B cell (primary cell): ENCODE measurements at regions not wholly inside any gene's neighbourhood (a gene's known extent, or its start where the extent isn't known, plus 50 kb on each side); places are given as distances from the start of the nearest gene placed in this dataset.

Source experiments
- ATAC-seq: fragments of 200-7000 bp; cut with Tn5 transposase; one replicate; pipeline ENCODE4 v1.10.0; 2021; ENCODE audit warnings: low read depth, mild to moderate bottlenecking, moderate number of reproducible peaks, moderate library complexity
- CTCF ChIA-PET: fragments of 350-600 bp; sonication (Branson Sonifier 250); formaldehyde crosslinking; loops from one replicate; lab custom pipeline; 2021; ENCODE audit warnings: antibody characterized with exemption, inconsistent platforms; lab: Charles Lee
- POLR2A ChIA-PET: fragments of 350-600 bp; sonication (Branson Sonifier 250); formaldehyde crosslinking; loops from one replicate; lab custom pipeline; 2021; ENCODE audit warnings: antibody characterized with exemption; lab: Charles Lee
- DNase-seq: peaks from one replicate; pipeline ENCODE4 v3.0.0; 2013
- H2AFZ ChIP-seq: 2 replicates; pipeline ENCODE4 v1.6.1; 2012; ENCODE audit warnings: mild to moderate bottlenecking, low read depth, low read length; ENCODE audit not compliant: insufficient read depth, poor library complexity, severe bottlenecking
- H3K27ac ChIP-seq, 2 donors: 1 replicate in 1 of 2; 2 replicates in 1 of 2; pipeline ENCODE4 v1.5.1; 2012 to 2013; ENCODE audit warnings: low read length in 2 of 2, mild to moderate bottlenecking in 2 of 2, moderate library complexity in 1 of 2
- H3K27me3 ChIP-seq, 4 experiments: fragments of 200-600 bp in 1 of 4; sonication (generic) in 1 of 4; replicated peaks in 1 of 4; 1 replicate in 2 of 4; 2 replicates in 2 of 4; pipeline versions ENCODE4 v1.6.1 to v1.7.0; 2013 to 2016; ENCODE audit warnings: low read length in 3 of 4, mild to moderate bottlenecking in 2 of 4, mixed read lengths in 1 of 4, moderate library complexity in 1 of 4; ENCODE audit not compliant: insufficient read depth in 4 of 4, control insufficient read depth in 3 of 4; ENCODE audit errors: control extremely low read depth in 1 of 4
- H3K36me3 ChIP-seq, 2 experiments: replicated peaks in 1 of 2; 1 replicate in 1 of 2; 2 replicates in 1 of 2; pipeline versions ENCODE4 v1.6.1 to v1.7.1; 2013; ENCODE audit warnings: low read length in 1 of 2; ENCODE audit not compliant: insufficient read depth in 2 of 2, control insufficient read depth in 1 of 2; ENCODE audit errors: control extremely low read depth in 1 of 2, extremely low read depth in 1 of 2
- H3K4me1 ChIP-seq, 2 donors: fragments of 200-600 bp in 1 of 2; sonication (generic) in 1 of 2; 1 replicate in 1 of 2; 2 replicates in 1 of 2; pipeline versions ENCODE4 v1.5.1 to v1.6.1; 2013 to 2017; ENCODE audit warnings: low read length in 2 of 2; ENCODE audit not compliant: control insufficient read depth in 2 of 2, insufficient read depth in 2 of 2
- H3K4me2 ChIP-seq: replicated peaks from 2 replicates; pipeline ENCODE3; 2012; ENCODE audit warnings: mild to moderate bottlenecking, low read depth, low read length; ENCODE audit not compliant: poor library complexity, severe bottlenecking
- H3K4me3 ChIP-seq, 5 experiments: fragments of 200-600 bp in 1 of 5; sonication (generic) in 1 of 5; 1 replicate in 3 of 5; 2 replicates in 2 of 5; pipeline versions ENCODE4 v1.5.1 to v1.7.0; 2011 to 2016; ENCODE audit warnings: low read length in 4 of 5, mild to moderate bottlenecking in 4 of 5, low read depth in 2 of 5, control low read depth in 1 of 5, moderate library complexity in 1 of 5; ENCODE audit not compliant: insufficient read depth in 1 of 5; ENCODE audit errors: control extremely low read depth in 1 of 5, extremely low read depth in 1 of 5
- H3K79me2 ChIP-seq: fragments of 200-600 bp; sonication (generic); one replicate; pipeline ENCODE4 v1.6.0; 2016; ENCODE audit warnings: low read length; ENCODE audit not compliant: control insufficient read depth, insufficient read depth
- H3K9ac ChIP-seq: fragments of 200-600 bp; sonication (generic); 2 replicates; pipeline ENCODE4 v1.6.1; 2017; ENCODE audit warnings: mild to moderate bottlenecking, low read length, moderate library complexity
- H3K9me3 ChIP-seq, 3 donors: one replicate each; pipeline versions ENCODE4 v1.6.1 to v1.7.1; 2013; ENCODE audit warnings: low read length in 2 of 3; ENCODE audit not compliant: control insufficient read depth in 2 of 3, insufficient read depth in 1 of 3; ENCODE audit errors: control extremely low read depth in 1 of 3
- H4K20me1 ChIP-seq: 2 replicates; pipeline ENCODE4 v1.6.0; 2012; ENCODE audit warnings: mild to moderate bottlenecking, low read length; ENCODE audit not compliant: insufficient read depth, control insufficient read depth, poor library complexity, severe bottlenecking
- H3K27ac Mint-ChIP-seq: one replicate; pipeline ENCODE4 v1.8.0; 2021; ENCODE audit warnings: mixed read lengths
- H3K27me3 Mint-ChIP-seq: one replicate; pipeline ENCODE4 v1.8.0; 2021; ENCODE audit warnings: mixed read lengths
- H3K4me1 Mint-ChIP-seq: one replicate; pipeline ENCODE4 v1.8.0; 2021; ENCODE audit warnings: mixed read lengths
- H3K4me3 Mint-ChIP-seq: one replicate; pipeline ENCODE4 v1.8.0; 2021; ENCODE audit warnings: mixed read lengths
- H3K9me3 Mint-ChIP-seq: one replicate; pipeline ENCODE4 v1.8.0; 2022; ENCODE audit warnings: mixed read lengths; ENCODE audit not compliant: insufficient read depth
- CTCF ChIP-seq: fragments of 200-600 bp; IDR thresholded peaks from one replicate; pipeline ENCODE4 v1.8.0; 2022; ENCODE audit warnings: antibody characterized with exemption, mild to moderate bottlenecking
- EZH2 ChIP-seq: IDR thresholded peaks from 2 replicates; pipeline ENCODE4 v1.6.1; 2012; ENCODE audit warnings: borderline replicate concordance, low read depth, mild to moderate bottlenecking, moderate library complexity, low read length; ENCODE audit not compliant: insufficient read depth, poor library complexity, severe bottlenecking
- whole genome bisulfite sequencing: methylation state at CpG from one replicate; pipeline ENCODE4 v1.1.5; 2013; ENCODE audit warnings: missing lambda C conversion rate; ENCODE audit not compliant: insufficient coverage; 5-methylcytosine and 5-hydroxymethylcytosine counted together
- intact Hi-C: fragments of 100-400 bp; cut with micrococcal nuclease; formaldehyde crosslinking; loops from one replicate; pipeline ENCODE4 v1.10.0; 2022

DNA sequence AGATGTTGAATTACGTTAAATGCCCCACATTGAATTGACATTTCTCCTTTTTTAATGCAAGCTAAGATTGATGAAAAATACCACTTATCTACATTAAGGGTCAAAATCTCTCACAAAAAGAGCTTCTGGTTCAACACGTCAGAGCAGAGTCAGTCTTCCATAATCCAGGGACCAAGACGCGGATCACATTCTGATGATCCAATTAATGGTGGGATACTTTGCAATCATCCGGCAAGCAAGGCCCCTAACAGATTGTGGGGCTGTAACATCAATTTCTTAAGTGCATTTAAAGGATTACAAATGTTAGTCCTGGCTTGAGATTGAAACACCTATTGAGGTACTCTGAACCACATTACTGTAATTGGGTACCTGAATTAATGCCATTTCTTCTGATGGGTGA, 120.2 kb upstream of the ESRRG start:
- DNase-seq = no peak
- Mint-ChIP-seq H3K4me3 (no peak overlapping the region), H3K4me1 (no peaks in the 10 kb centered on the region), H3K27me3 (no peaks in the 10 kb centered on the region), H3K9me3 (no peaks in the 10 kb centered on the region), H3K27ac (no peak overlapping the region)
- no peak overlapping the region for H2AFZ ChIP-seq
- ChIA-PET POLR2A (no interaction called here), CTCF (no interaction called here)
- TF ChIP-seq CTCF = no peak
- TF ChIP-seq EZH2 = no peak
- no peak overlapping the region for H3K9ac ChIP-seq
- H3K27ac ChIP-seq = no peak overlapping the region
- no CpG with 5 or more reads among the region's 5 CpGs for WGBS
- no peaks in the 10 kb centered on the region for H3K79me2 ChIP-seq
- no peaks in the 10 kb centered on the region for H3K9me3 ChIP-seq
- no peaks in the 10 kb centered on the region for H3K4me1 ChIP-seq
- H3K4me3 ChIP-seq = no peak overlapping the region
- intact Hi-C loops = no loop called here
- ATAC-seq = no peak
- H3K27me3 ChIP-seq = no peaks in the 10 kb centered on the region
- no peaks in the 10 kb centered on the region for H3K36me3 ChIP-seq
- H3K4me2 ChIP-seq = no peak overlapping the region
- no peaks in the 10 kb centered on the region for H4K20me1 ChIP-seq

GRCh38 chr1:216841165-216841564, 117.9 kb upstream of the ESRRG start:
- Histone ChIP-seq H3K4me2 (no peak overlapping the region), H3K27ac (no peak overlapping the region), H3K9ac (no peak overlapping the region), H3K36me3 (no peaks in the 10 kb centered on the region), H3K4me1 (no peaks in the 10 kb centered on the region), H3K27me3 (no peaks in the 10 kb centered on the region), H3K4me3 (no peak overlapping the region), H3K9me3 (no peaks in the 10 kb centered on the region), H3K79me2 (no peaks in the 10 kb centered on the region), H2AFZ (no peak overlapping the region), H4K20me1 (no peaks in the 10 kb centered on the region)
- intact Hi-C loops = no loop called here
- ATAC-seq = no peak
- TF ChIP-seq EZH2 (no peak), CTCF (no peak)
- Mint-ChIP-seq H3K4me1 (no peaks in the 10 kb centered on the region), H3K4me3 (no peak overlapping the region), H3K27me3 (no peaks in the 10 kb centered on the region), H3K9me3 (no peaks in the 10 kb centered on the region), H3K27ac (no peak overlapping the region)
- ChIA-PET POLR2A (no interaction called here), CTCF (no interaction called here)
- WGBS = 92% methylated on average over 2 of the region's 3 CpGs
- DNase-seq = no peak
